MCF 10A (cell line): ENCODE measurements at regions not wholly inside any gene's neighbourhood (a gene's known extent, or its start where the extent isn't known, plus 50 kb on each side); places are given as distances from the start of the nearest gene placed in this dataset.

Source experiments
- BruUV-seq: library from RNA; stranded (reverse); fragments of 400-500 nt; replicated peaks from 2 replicates; lab custom pipeline; 2021; lab: Mats Ljungman, UMichigan
- CTCF ChIA-PET: fragments of 300-600 bp; sonication (Branson Sonifier 250); formaldehyde crosslinking; extraction: SDS; loops from one replicate; lab custom pipeline; 2021; ENCODE audit warnings: antibody characterized with exemption, inconsistent platforms; lab: Yijun Ruan, JAX
- POLR2A ChIA-PET: fragments of 300-600, 350-650 bp; sonication (Branson Sonifier 250); formaldehyde crosslinking; extraction: SDS; loops from one replicate; lab custom pipeline; 2020; ENCODE audit warnings: antibody characterized with exemption, inconsistent platforms; lab: Yijun Ruan, JAX
- DNase-seq: peaks from one replicate; pipeline ENCODE4 v3.0.0-alpha.2; 2018; ENCODE audit not compliant: unreplicated experiment
- H3K27ac Mint-ChIP-seq: one replicate; pipeline ENCODE4 v1.8.0; 2022; ENCODE audit warnings: mild to moderate bottlenecking, low read depth, mixed read lengths; ENCODE audit not compliant: unreplicated experiment
- H3K27me3 Mint-ChIP-seq: one replicate; pipeline ENCODE4 v1.8.0; 2022; ENCODE audit warnings: mixed read lengths; ENCODE audit not compliant: insufficient read depth, unreplicated experiment
- H3K36me3 Mint-ChIP-seq: one replicate; pipeline ENCODE4 v1.8.0; 2022; ENCODE audit warnings: mild to moderate bottlenecking, moderate library complexity, mixed read lengths; ENCODE audit not compliant: insufficient read depth, unreplicated experiment
- H3K4me1 Mint-ChIP-seq: one replicate; pipeline ENCODE4 v1.8.0; 2022; ENCODE audit warnings: mixed read lengths; ENCODE audit not compliant: insufficient read depth, unreplicated experiment
- H3K4me3 Mint-ChIP-seq: one replicate; pipeline ENCODE4 v1.8.0; 2022; ENCODE audit warnings: mild to moderate bottlenecking, moderate library complexity, mixed read lengths; ENCODE audit not compliant: unreplicated experiment
- H3K9me3 Mint-ChIP-seq: one replicate; pipeline ENCODE4 v1.8.0; 2022; ENCODE audit warnings: mixed read lengths; ENCODE audit not compliant: unreplicated experiment
- intact Hi-C: fragments of 100-400 bp; cut with micrococcal nuclease; formaldehyde crosslinking; loops from 2 replicates; pipeline ENCODE4 v1.14.1; 2022
- TF ChIP-seq, protein P1 (sequence below): fragments of 200-600 bp; IDR thresholded peaks from one replicate; pipeline ENCODE4 v1.8.0; 2022; ENCODE audit warnings: antibody characterized with exemption, mild to moderate bottlenecking; ENCODE audit not compliant: unreplicated experiment

DNA sequence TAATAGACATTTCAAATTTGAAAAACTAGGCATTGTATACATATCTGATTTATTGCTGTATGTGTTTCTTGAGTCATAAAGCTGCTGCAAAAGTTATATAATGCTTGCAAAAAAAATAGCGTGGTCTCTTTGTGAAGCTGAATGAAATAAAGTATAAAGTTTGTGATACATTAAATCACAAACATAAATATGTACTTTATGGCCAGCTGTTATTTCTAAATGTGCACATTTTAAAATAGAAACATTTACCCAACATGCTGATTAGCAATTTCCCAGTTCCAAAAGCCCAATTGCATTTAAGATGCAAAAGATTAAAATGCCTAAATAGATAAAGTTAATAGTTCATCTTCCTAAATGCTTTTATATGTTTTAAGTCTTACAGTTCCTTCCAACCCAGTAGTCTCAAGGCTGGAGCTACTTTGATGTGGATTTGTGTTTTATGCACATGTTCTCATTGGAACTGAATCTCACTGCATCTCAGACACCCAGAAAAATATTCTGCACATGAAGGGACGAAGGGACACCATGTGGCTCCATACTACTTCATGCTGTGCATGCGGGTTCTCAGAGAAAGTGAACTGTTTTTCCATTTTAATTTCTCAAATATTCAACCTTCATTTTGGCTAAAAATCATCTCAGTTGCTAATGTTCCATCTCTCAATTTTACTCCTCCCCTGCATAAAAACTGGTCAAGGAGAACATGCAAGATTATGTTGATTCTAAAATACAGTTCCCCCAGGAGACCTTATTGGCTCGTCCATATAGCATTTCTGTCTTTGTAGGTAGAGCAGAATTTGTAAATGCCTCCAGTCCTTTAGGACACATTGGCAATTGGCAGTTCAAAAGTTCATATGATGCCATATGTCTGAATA lies 304.6 kb downstream of the MTX2 start:
- BruUV-seq, result no TSS peak
- H3K36me3 Mint-ChIP-seq, result no peaks in the 10 kb centered on the region
- ChIA-PET CTCF (interaction anchor here (0.6 to 1.2 kb wide), 2 partner anchors 63 to 97 kb away, joined by 4 to 6 read pairs; no protein-coding TSS in a partner anchor), POLR2A (interaction anchor here (1.0 kb wide), 1 partner anchor 101 kb away, joined by 3 read pairs; no protein-coding TSS in a partner anchor)
- no peak overlapping the region for H3K27ac Mint-ChIP-seq
- no peaks in the 10 kb centered on the region for H3K9me3 Mint-ChIP-seq
- no peak for DNase-seq
- TF ChIP-seq, protein P1, sequence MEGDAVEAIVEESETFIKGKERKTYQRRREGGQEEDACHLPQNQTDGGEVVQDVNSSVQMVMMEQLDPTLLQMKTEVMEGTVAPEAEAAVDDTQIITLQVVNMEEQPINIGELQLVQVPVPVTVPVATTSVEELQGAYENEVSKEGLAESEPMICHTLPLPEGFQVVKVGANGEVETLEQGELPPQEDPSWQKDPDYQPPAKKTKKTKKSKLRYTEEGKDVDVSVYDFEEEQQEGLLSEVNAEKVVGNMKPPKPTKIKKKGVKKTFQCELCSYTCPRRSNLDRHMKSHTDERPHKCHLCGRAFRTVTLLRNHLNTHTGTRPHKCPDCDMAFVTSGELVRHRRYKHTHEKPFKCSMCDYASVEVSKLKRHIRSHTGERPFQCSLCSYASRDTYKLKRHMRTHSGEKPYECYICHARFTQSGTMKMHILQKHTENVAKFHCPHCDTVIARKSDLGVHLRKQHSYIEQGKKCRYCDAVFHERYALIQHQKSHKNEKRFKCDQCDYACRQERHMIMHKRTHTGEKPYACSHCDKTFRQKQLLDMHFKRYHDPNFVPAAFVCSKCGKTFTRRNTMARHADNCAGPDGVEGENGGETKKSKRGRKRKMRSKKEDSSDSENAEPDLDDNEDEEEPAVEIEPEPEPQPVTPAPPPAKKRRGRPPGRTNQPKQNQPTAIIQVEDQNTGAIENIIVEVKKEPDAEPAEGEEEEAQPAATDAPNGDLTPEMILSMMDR, result no peak
- intact Hi-C loops, result no loop called here
- H3K4me3 Mint-ChIP-seq, result no peak overlapping the region
- H3K4me1 Mint-ChIP-seq, result no peaks in the 10 kb centered on the region
- no peaks in the 10 kb centered on the region for H3K27me3 Mint-ChIP-seq

DNA sequence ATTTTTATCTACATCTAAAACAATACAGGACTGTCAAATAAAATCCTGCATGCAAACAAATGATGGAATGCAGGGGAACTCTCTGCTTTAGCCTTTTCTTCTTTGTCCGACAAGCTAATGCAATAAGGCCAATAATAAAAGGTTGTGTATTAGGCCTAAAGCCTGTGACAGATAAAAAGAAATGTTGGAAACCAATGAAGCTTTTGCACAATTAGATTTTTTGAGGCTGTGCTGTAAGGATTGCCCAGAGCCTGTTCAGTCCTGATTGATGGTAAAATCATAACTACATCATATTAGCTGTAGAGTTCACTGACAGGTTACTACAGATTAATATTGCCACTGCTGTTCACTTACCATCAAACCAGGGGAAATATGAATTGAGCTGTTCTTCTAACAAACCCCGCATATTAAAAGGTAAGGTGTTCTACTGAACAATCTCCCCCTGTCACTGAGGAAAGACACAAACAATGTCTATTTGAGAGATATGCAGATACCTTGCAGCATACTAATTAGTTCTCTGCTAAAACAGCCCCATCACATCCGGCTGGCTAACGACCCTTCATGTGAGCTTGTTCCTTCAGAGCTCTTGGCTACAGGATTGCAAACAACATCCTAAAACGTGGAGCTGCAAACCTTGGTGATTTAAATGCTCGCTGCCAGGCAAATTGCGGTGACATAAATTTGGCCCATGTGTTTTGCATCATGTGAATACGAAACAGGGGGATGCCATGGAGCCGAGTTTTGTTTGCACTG lies 305.4 kb downstream of the MTX2 start:
- no TSS peak for BruUV-seq
- DNase-seq, result no peak
- no peaks in the 10 kb centered on the region for H3K4me1 Mint-ChIP-seq
- TF ChIP-seq, protein P1, result no peak
- no peak overlapping the region for H3K27ac Mint-ChIP-seq
- intact Hi-C loops, result no loop called here
- CTCF ChIA-PET, result interaction anchor here (0.6 to 0.9 kb wide), 2 partner anchors 10 to 97 kb away, joined by 4 to 6 read pairs; no protein-coding TSS in a partner anchor
- POLR2A ChIA-PET, result interaction anchor here (0.6 to 1.5 kb wide), 2 partner anchors 8 kb away, joined by 3 to 4 read pairs; no protein-coding TSS in a partner anchor
- no peaks in the 10 kb centered on the region for H3K27me3 Mint-ChIP-seq
- no peaks in the 10 kb centered on the region for H3K36me3 Mint-ChIP-seq
- H3K9me3 Mint-ChIP-seq, result no peaks in the 10 kb centered on the region
- no peak overlapping the region for H3K4me3 Mint-ChIP-seq

DNA sequence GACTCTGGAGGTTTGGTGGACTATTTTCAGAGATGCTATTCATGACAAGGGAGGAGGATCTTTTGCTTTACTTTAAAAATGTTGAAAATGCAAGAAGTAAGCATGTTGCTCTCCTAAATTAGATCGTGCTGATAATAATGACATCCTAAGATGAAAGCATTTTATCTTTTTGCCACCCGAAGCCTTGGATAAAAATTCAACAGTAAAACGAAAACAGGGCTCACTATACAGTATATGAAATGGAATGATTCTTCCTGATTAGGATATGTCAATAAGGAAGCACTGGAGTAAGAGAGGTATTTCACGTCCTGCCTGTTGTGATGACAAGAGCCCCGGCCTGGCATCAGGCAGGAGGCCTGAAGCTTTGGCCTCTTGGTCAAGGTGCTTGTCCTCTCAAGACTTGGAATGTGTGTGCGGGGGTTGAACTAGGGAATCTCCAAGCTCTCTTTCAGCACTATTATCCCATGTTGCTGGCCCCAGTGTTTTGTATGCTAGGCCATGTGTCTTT lies 306.0 kb downstream of the MTX2 start:
- no peaks in the 10 kb centered on the region for H3K4me1 Mint-ChIP-seq
- no TSS peak for BruUV-seq
- CTCF ChIA-PET, result interaction anchor here (0.8 to 0.9 kb wide), 2 partner anchors 10 to 24 kb away, joined by 4 read pairs; no protein-coding TSS in a partner anchor

More for the DNA sequence above, 306.0 kb downstream of the MTX2 start:
- H3K27me3 Mint-ChIP-seq, result no peaks in the 10 kb centered on the region
- DNase-seq, result no peak
- H3K9me3 Mint-ChIP-seq, result no peaks in the 10 kb centered on the region
- TF ChIP-seq, protein P1, result no peak
- H3K36me3 Mint-ChIP-seq, result no peaks in the 10 kb centered on the region
- H3K27ac Mint-ChIP-seq, result no peak overlapping the region
- intact Hi-C loops, result no loop called here
- POLR2A ChIA-PET, result interaction anchor here (0.6 to 1.5 kb wide), 2 partner anchors 7 to 9 kb away, joined by 3 to 4 read pairs; no protein-coding TSS in a partner anchor
- H3K4me3 Mint-ChIP-seq, result no peak overlapping the region
